HEK293 (cell line): ENCODE measurements at regions not wholly inside any gene's neighbourhood (a gene's known extent, or its start where the extent isn't known, plus 50 kb on each side); places are given as distances from the start of the nearest gene placed in this dataset.

Experiments used
- CTCF ChIA-PET: fragments of 350-600 bp; formaldehyde crosslinking; extraction: SDS; loops from one replicate; lab custom pipeline; 2021; ENCODE audit warnings: antibody characterized with exemption; lab: Yijun Ruan, JAX
- POLR2A ChIA-PET: fragments of 300-600 bp; formaldehyde crosslinking; extraction: SDS; loops from one replicate; lab custom pipeline; 2020; ENCODE audit warnings: antibody characterized with exemption, inconsistent platforms; lab: Yijun Ruan, JAX
- H3K27ac ChIP-seq: fragments of 200-500 bp; sonication (Bioruptor generic); 2 replicates; pipeline ENCODE4 v1.5.1; 2014; ENCODE audit warnings: low read depth, low read length, control low read depth, inconsistent platforms; ENCODE audit errors: extremely low read depth
- H3K36me3 ChIP-seq, 2 experiments: fragments of 200-500 bp in 1 of 2; sonication (Bioruptor generic) in 1 of 2; 1 replicate in 1 of 2; 2 replicates in 1 of 2; pipeline ENCODE4 v1.5.1; 2014 to 2017; ENCODE audit warnings: inconsistent platforms in 2 of 2, low read length in 2 of 2; ENCODE audit not compliant: control insufficient read depth in 2 of 2, insufficient read depth in 1 of 2
- H3K4me1 ChIP-seq: fragments of 200-500 bp; sonication (Bioruptor generic); 2 replicates; pipeline ENCODE4 v1.5.1; 2014; ENCODE audit warnings: mild to moderate bottlenecking, low read length, inconsistent platforms; ENCODE audit not compliant: control insufficient read depth, insufficient read depth
- H3K4me3 ChIP-seq: 2 replicates; pipeline ENCODE4 v1.5.1; 2011; ENCODE audit warnings: low read depth, mild to moderate bottlenecking, control low read depth, low read length, moderate library complexity
- H3K9me3 ChIP-seq: fragments of 200-500 bp; sonication (Bioruptor generic); 2 replicates; pipeline ENCODE4 v1.5.1; 2014; ENCODE audit warnings: low read depth, low read length, inconsistent platforms; ENCODE audit not compliant: control insufficient read depth, insufficient read depth
- GFI1B ChIP-seq: fragments of 450-650 bp; formaldehyde crosslinking; IDR thresholded peaks from 2 replicates; pipeline ENCODE4 v1.5.1; 2016; ENCODE audit warnings: missing biosample characterization, missing genetic modification characterization
- MYNN ChIP-seq: fragments of 450-650 bp; formaldehyde crosslinking; IDR thresholded peaks from 2 replicates; pipeline ENCODE4 v1.5.1; 2016; ENCODE audit warnings: missing biosample characterization, missing genetic modification characterization, borderline replicate concordance
- PRDM2 ChIP-seq: fragments of 450-650 bp; formaldehyde crosslinking; IDR thresholded peaks from 2 replicates; pipeline ENCODE4 v1.5.1; 2016; ENCODE audit warnings: missing biosample characterization, missing genetic modification characterization, borderline replicate concordance
- ZBTB26 ChIP-seq: fragments of 450-650 bp; formaldehyde crosslinking; optimal IDR thresholded peaks from 2 replicates; pipeline ENCODE3; 2016; ENCODE audit warnings: missing biosample characterization, mild to moderate bottlenecking, missing genetic modification characterization
- ZBTB6 ChIP-seq: fragments of 450-650 bp; formaldehyde crosslinking; IDR thresholded peaks from 2 replicates; pipeline ENCODE4 v1.5.1; 2017; ENCODE audit warnings: missing biosample characterization, missing genetic modification characterization
- ZEB2 ChIP-seq: fragments of 450-650 bp; formaldehyde crosslinking; IDR thresholded peaks from 2 replicates; pipeline ENCODE4 v1.5.1; 2016; ENCODE audit warnings: missing biosample characterization, missing genetic modification characterization
- ZFP41 ChIP-seq: fragments of 450-650 bp; formaldehyde crosslinking; IDR thresholded peaks from 2 replicates; pipeline ENCODE4 v1.5.1; 2016; ENCODE audit warnings: missing biosample characterization, missing genetic modification characterization, borderline replicate concordance
- ZNF132 ChIP-seq: fragments of 450-650 bp; formaldehyde crosslinking; IDR thresholded peaks from 2 replicates; pipeline ENCODE4 v1.5.1; 2017; ENCODE audit warnings: missing biosample characterization, missing genetic modification characterization, borderline replicate concordance
- ZNF16 ChIP-seq: fragments of 450-650 bp; formaldehyde crosslinking; IDR thresholded peaks from 2 replicates; pipeline ENCODE4 v1.5.1; 2016; ENCODE audit warnings: low read depth, missing biosample characterization, missing genetic modification characterization
- ZNF202 ChIP-seq: fragments of 450-650 bp; formaldehyde crosslinking; IDR thresholded peaks from 2 replicates; pipeline ENCODE4 v1.5.1; 2016; ENCODE audit warnings: missing biosample characterization, missing genetic modification characterization, borderline replicate concordance
- ZNF302 ChIP-seq: fragments of 450-650 bp; formaldehyde crosslinking; IDR thresholded peaks from 2 replicates; pipeline ENCODE4 v1.5.1; 2016; ENCODE audit warnings: missing biosample characterization, missing genetic modification characterization, low read depth
- ZNF449 ChIP-seq: fragments of 450-650 bp; formaldehyde crosslinking; IDR thresholded peaks from 2 replicates; pipeline ENCODE4 v1.5.1; 2017; ENCODE audit warnings: missing biosample characterization, mild to moderate bottlenecking, missing genetic modification characterization, moderate library complexity
- ZNF48 ChIP-seq: fragments of 450-650 bp; formaldehyde crosslinking; IDR thresholded peaks from 2 replicates; pipeline ENCODE4 v1.5.1; 2016; ENCODE audit warnings: missing biosample characterization, missing genetic modification characterization
- ZNF658 ChIP-seq: fragments of 450-650 bp; formaldehyde crosslinking; IDR thresholded peaks from 2 replicates; pipeline ENCODE4; 2016; ENCODE audit warnings: missing biosample characterization, missing genetic modification characterization
- ZXDB ChIP-seq: fragments of 450-650 bp; formaldehyde crosslinking; IDR thresholded peaks from 2 replicates; pipeline ENCODE4 v1.5.1; 2016; ENCODE audit warnings: missing biosample characterization, missing genetic modification characterization
- TF ChIP-seq, protein P1 (sequence below): fragments of 450-650 bp; formaldehyde crosslinking; IDR thresholded peaks from 2 replicates; pipeline ENCODE4 v1.5.1; 2017; ENCODE audit warnings: missing biosample characterization, missing genetic modification characterization
- TF ChIP-seq, protein P2 (sequence below): fragments of 450-650 bp; formaldehyde crosslinking; IDR thresholded peaks from 2 replicates; pipeline ENCODE4 v1.5.1; 2016; ENCODE audit warnings: missing biosample characterization, missing genetic modification characterization
- TF ChIP-seq, protein P3 (sequence below): fragments of 450-650 bp; formaldehyde crosslinking; IDR thresholded peaks from 2 replicates; pipeline ENCODE4 v1.5.1; 2016; ENCODE audit warnings: missing biosample characterization, missing genetic modification characterization
- TF ChIP-seq, protein P4 (sequence below): fragments of 450-650 bp; formaldehyde crosslinking; IDR thresholded peaks from 2 replicates; pipeline ENCODE4 v1.5.1; 2016; ENCODE audit warnings: missing biosample characterization, missing genetic modification characterization

DNA sequence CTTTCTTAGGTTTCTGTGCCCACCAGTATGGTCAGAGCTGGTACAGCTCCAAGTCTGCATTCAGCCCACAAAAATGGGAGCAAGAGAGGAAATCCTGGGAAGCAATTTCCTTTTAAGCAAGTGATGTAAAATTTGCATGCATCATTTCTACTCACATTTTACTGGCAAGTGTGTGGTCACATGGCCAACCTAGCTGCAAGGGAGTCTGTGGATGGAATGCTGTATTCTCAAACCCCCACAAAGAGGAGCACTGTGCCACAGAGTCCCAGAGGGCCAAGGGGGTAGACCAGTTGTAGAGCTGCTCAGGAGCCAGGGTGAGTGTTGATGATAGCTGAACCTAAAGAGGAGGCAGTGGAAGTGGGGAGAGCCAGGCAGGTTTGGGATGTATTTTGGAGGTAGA, 154.3 kb upstream of the SPRY4 start:
- ChIA-PET CTCF (interaction anchor here (0.6 to 0.8 kb wide), 2 partner anchors 154 to 400 kb away, joined by 3 to 4 read pairs; partner anchors contain the start of gene SPRY4), POLR2A (no interaction called here)
- H3K27ac ChIP-seq, result no peak overlapping the region
- TF ChIP-seq, protein P1, sequence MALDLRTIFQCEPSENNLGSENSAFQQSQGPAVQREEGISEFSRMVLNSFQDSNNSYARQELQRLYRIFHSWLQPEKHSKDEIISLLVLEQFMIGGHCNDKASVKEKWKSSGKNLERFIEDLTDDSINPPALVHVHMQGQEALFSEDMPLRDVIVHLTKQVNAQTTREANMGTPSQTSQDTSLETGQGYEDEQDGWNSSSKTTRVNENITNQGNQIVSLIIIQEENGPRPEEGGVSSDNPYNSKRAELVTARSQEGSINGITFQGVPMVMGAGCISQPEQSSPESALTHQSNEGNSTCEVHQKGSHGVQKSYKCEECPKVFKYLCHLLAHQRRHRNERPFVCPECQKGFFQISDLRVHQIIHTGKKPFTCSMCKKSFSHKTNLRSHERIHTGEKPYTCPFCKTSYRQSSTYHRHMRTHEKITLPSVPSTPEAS (tag by site-specific recombination), result no peak
- TF ChIP-seq ZNF658 (tag by site-specific recombination) (no peak), ZNF132 (tag by site-specific recombination) (no peak), ZNF48 (tag by site-specific recombination) (no peak), ZXDB (tag by site-specific recombination) (no peak), GFI1B (no peak), ZNF302 (tag by site-specific recombination) (no peak), ZNF202 (tag by site-specific recombination) (no peak), MYNN (tag by site-specific recombination) (no peak), ZEB2 (tag by site-specific recombination) (no peak), ZBTB6 (tag by site-specific recombination) (no peak), ZFP41 (no peak), ZNF449 (no peak)
- TF ChIP-seq, protein P2, sequence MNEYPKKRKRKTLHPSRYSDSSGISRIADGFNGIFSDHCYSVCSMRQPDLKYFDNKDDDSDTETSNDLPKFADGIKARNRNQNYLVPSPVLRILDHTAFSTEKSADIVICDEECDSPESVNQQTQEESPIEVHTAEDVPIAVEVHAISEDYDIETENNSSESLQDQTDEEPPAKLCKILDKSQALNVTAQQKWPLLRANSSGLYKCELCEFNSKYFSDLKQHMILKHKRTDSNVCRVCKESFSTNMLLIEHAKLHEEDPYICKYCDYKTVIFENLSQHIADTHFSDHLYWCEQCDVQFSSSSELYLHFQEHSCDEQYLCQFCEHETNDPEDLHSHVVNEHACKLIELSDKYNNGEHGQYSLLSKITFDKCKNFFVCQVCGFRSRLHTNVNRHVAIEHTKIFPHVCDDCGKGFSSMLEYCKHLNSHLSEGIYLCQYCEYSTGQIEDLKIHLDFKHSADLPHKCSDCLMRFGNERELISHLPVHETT (tag by site-specific recombination), result no peak
- TF ChIP-seq, protein P3, sequence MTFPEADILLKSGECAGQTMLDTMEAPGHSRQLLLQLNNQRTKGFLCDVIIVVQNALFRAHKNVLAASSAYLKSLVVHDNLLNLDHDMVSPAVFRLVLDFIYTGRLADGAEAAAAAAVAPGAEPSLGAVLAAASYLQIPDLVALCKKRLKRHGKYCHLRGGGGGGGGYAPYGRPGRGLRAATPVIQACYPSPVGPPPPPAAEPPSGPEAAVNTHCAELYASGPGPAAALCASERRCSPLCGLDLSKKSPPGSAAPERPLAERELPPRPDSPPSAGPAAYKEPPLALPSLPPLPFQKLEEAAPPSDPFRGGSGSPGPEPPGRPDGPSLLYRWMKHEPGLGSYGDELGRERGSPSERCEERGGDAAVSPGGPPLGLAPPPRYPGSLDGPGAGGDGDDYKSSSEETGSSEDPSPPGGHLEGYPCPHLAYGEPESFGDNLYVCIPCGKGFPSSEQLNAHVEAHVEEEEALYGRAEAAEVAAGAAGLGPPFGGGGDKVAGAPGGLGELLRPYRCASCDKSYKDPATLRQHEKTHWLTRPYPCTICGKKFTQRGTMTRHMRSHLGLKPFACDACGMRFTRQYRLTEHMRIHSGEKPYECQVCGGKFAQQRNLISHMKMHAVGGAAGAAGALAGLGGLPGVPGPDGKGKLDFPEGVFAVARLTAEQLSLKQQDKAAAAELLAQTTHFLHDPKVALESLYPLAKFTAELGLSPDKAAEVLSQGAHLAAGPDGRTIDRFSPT (tag by site-specific recombination), result no peak
- TF ChIP-seq, protein P4, sequence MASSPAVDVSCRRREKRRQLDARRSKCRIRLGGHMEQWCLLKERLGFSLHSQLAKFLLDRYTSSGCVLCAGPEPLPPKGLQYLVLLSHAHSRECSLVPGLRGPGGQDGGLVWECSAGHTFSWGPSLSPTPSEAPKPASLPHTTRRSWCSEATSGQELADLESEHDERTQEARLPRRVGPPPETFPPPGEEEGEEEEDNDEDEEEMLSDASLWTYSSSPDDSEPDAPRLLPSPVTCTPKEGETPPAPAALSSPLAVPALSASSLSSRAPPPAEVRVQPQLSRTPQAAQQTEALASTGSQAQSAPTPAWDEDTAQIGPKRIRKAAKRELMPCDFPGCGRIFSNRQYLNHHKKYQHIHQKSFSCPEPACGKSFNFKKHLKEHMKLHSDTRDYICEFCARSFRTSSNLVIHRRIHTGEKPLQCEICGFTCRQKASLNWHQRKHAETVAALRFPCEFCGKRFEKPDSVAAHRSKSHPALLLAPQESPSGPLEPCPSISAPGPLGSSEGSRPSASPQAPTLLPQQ (tag by site-specific recombination), result no peak
- H3K4me1 ChIP-seq, result no peaks in the 10 kb centered on the region
- H3K9me3 ChIP-seq, result no peaks in the 10 kb centered on the region
- no peak overlapping the region for H3K4me3 ChIP-seq
- H3K36me3 ChIP-seq, result no peaks in the 10 kb centered on the region

DNA sequence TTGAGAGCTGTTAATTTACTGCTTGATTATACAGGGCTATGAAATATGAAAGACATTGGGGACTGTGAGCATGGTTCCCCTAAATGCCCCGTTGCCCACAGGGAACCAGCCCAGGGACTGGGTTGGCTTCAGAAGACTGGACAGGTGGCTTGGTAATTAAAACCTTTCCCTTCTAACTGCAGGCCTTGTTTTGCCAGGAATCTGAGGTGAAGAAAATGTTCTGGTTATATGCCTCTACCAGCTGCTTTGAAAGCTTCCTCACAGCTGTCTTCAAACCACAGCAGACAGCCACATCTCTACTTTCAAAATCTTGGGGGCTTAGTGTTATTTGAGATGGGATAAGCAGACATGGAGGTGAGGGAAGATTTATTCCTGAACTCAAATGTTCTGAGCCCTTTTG, 153.3 kb upstream of the SPRY4 start:
- Histone ChIP-seq H3K36me3 (no peaks in the 10 kb centered on the region), H3K27ac (no peak overlapping the region), H3K9me3 (no peaks in the 10 kb centered on the region), H3K4me1 (no peaks in the 10 kb centered on the region), H3K4me3 (no peak overlapping the region)
- CTCF ChIA-PET, result no interaction called here
- TF ChIP-seq PRDM2 (no peak), ZNF16 (tag by site-specific recombination) (no peak), ZBTB26 (no peak)
- POLR2A ChIA-PET, result no interaction called here
